HG03097 (cell line): ENCODE measurements at regions not wholly inside any gene's neighbourhood (a gene's known extent, or its start where the extent isn't known, plus 50 kb on each side); places are given as distances from the start of the nearest gene placed in this dataset.
"Not testable (repeated sequence)": the region's sequence is repeated elsewhere in the genome, so short reads cannot be mapped to it uniquely, and the experiment has no call there.

Experiments
- ATAC-seq: cut with Tn5 transposase; IDR thresholded peaks from one replicate; pipeline ENCODE4 v1.9.1; 2021; ENCODE audit not compliant: unreplicated experiment, low FRiP score

- ATAC-seq = no peak
These were observed 135.7 kb upstream of the ATXN7L3B start for GRCh38 chr12:74401966-74402365.

DNA sequence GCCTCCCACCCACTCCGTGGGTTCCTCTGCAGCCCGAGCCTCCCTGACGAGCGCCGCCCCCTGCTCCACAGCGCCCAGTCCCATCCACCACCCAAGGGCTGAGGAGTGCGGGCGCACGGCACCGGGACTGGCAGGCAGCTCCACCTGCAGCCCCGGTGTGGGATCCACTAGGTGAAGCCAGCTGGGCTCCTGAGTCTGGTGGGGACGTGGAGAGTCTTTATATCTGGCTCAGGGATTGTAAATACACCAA is 134.5 kb upstream of the ATXN7L3B start:
- ATAC-seq = not testable (repeated sequence)

DNA sequence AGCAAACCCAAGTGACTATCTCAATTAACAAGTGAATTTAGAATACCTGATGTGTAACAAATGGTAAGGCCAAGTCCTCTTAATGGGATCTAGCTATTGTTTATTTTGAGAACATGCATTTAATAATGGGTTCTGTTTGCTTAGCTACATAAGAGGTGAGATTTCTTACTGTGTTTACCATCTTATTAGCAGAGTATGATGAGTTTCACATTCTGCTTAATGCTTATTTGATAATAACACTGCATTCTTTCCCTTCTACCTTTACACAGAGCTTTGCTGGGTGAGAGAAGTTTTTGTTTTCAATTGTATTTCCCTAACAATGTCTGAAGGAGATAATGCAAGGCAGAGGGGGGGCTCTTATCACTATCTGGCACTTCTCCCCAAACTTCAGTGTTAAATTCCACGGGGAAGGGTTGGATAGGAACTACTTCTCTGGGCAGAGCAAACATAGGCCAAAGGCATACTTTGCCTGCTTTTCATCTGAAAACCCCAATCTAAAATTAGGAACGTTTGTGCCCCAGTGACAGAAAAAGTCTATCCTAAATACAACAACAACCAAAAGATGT is 129.0 kb upstream of the ATXN7L3B start:
- no peak for ATAC-seq

DNA sequence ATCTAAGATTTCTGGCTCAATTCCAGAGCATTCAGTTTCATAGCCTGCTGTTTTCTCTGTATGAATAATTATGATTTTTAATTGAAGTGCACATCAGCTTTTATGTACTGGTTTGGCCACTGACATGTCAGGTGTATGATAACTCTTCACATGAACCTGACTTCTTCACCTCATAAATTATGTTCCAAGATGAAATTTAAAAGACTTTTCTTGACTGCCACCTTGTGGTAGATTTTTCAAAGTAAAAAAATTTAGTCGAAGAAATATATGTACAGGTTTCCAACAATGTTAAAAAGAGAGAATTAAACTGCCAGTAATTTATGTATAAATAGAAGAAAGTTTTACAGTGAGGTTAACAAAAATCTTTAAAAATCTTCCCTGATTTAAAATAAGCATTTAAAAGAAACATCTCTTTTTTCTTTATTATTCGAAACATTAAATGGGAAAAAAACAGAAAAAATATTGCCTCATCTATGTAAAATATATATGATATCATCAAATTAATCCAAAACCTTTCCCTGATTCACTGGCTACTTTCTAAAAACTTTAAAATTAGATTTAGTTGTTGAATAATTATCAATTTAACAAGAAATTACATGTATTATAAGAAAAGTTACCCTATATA is 124.9 kb upstream of the ATXN7L3B start:
- ATAC-seq = no peak

GRCh38 chr12:74415633-74416032 is 122.0 kb upstream of the ATXN7L3B start:
- ATAC-seq = peak; percentile 64

DNA sequence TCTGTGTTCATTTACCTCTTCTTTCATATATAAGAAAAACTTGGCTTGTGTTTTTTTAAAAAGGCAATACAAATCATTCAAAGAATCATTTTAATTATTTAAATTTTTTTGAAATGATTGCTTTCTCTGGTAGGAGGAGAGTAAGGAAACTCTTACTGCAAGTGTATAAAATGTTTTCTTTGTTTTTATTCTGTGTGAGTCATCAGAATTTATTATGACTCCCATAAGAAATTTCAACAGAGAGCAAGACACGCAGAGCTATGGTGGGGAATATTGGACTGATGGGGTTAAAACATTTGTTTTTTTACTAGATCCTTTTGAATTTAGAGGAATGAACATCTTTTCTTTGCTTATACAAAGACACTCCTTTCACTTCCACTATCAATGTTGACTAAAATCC is 119.1 kb upstream of the ATXN7L3B start:
- no peak for ATAC-seq

DNA sequence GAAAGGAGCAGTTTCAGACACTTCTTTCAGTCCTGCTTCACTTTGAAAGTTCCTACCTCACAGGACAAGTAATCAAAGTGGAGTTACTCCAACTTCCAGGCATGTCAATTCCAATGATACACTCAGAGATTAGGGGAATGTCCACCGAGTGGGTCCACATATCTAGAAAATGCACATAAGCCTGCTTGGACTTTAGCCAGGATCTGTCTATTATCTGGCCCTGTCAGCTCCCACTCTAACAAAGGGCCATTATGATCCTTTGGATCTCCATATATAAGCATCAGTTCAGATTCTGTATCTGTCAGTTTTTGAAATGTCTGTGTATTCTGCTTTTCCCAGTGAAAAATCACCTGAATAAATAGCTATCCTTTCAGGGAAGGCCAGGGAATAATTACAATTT is 112.9 kb upstream of the ATXN7L3B start:
- ATAC-seq = no peak

GRCh38 chr12:74426091-74426490 is 111.5 kb upstream of the ATXN7L3B start:
- ATAC-seq = no peak

GRCh38 chr12:74429535-74429934 is 108.1 kb upstream of the ATXN7L3B start:
- ATAC-seq = no peak

GRCh38 chr12:74431801-74432200 is 105.8 kb upstream of the ATXN7L3B start:
- no peak for ATAC-seq

DNA sequence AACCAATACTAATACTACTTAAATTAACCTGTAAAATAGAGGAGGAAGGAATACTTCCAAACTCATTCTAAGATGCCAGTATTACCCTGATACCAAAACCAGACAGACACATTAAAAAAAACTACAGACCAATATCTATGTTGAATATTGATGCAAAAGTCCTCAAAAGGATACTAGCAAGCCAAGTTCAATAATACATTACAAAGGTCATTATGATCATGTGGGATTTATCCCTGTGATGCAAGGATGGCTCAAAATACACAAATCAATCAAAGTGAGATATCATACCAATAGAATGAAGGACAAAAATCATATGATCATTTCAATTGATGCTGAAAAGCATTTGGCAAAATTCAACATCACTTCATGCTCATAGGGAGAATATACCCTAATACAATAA is 97.2 kb upstream of the ATXN7L3B start:
- ATAC-seq = no peak

GRCh38 chr12:74441872-74442271 is 95.8 kb upstream of the ATXN7L3B start:
- no peak for ATAC-seq

DNA sequence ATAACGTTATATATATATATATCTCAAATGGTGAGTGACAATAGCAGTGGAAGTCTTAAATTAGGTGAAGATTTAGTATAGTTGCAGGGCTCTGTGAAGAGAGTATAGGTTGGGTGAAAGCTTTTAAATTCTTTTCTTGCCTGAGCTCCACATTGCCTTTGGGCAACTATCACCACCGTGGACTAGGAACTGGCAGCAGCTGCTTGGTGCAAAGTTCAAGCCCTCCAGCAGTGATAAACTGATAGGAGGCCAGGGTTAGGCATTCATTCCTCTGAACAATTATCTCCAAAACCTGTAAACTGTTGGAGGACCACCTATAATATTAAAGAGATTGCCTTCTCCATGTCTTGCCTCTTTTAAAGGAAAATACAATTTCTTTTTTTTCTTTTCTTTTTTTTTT is 91.2 kb upstream of the ATXN7L3B start:
- no peak for ATAC-seq

GRCh38 chr12:74449872-74450271 is 87.8 kb upstream of the ATXN7L3B start:
- ATAC-seq = no peak

DNA sequence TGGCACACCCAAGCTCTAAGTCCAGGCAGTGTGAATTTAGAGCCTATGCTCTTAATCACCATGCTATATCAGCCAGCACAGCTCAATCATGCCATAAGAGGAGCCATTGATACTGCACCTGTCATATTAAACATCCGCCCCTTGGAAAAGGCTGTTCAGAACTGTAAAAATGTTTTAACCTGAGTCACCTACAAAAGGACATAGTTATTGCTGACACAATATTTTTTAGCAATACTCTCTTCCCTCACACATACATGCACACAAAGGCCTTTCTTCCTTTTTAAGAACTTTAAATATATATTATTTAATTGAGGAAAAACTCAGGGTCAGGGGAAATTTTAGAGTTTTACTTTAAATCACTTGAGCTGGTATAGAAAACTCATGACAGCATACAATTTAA is 83.5 kb upstream of the ATXN7L3B start:
- no peak for ATAC-seq

DNA sequence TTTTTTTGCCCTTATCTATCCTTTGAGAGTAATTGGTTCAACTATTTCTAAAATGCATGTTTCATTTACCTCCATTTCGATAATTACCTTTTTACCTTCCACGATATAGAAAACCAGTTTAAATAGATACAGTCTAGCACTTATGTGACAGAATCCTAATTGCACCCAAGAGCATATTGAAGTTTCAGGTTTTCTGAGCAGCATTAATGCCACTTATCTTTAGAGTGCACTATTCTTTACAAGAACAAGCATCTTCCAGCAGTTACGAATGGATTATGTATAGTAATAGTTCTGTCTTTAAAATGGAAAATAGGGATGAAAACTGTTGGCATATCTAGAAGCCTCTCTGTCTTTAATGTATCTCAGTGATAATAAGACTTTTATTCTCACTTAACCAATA is 82.2 kb upstream of the ATXN7L3B start:
- no peak for ATAC-seq

DNA sequence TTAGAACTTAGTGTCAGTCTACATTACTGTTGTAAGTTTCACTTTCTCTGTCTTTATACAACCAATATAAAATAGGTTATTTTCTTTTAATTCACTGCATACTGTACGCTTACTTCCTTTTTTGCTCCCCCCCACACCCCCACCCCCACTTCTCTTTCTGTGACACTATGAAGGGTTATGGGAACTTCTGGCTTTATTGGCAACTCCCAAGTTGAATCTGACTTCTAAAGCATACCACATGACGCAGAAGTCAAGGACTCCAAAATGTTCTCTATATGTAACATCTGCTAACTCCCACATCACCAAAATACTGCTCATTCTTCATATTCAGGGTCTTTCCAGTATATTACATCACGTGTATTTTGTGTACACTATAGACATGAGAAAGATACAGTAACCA is 81.2 kb upstream of the ATXN7L3B start:
- ATAC-seq = no peak

DNA sequence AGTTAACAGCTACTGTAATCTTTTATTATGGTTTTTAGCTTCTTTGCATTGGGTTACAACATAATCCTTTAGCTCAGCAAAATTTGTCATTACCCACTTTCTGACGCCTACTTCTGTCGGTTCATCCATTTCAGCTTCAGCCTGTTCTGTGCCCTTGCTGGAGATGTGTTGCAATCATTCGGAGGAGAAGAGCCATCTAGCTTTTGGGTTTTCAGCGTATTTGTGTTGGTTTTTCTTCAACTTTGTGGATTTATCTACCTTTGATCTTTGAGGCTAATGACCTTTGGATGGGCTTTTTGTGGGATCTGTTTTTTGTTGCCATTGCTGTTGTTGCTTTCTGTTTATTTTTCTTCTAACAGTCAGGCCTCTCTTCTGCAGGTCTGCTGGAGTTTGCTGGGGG is 69.2 kb upstream of the ATXN7L3B start:
- no peak for ATAC-seq

DNA sequence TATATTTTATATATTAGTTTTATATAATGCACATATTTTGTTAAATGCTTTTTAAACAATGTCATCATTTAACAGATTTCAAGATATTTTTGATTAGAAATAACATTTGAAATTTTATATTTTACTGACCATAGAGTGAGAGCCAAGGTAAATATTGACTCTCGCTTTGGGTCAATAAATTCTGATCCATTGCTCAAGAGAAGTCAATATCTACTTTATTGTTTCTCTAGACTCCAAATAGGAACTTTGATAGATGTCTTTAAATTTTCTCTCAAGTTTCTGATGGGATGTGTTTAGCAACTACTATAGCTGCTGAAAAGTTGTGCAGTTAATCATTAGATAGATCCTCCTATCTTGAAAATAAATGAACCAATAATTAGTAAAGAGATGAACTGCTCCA is 61.4 kb upstream of the ATXN7L3B start:
- ATAC-seq = no peak

DNA sequence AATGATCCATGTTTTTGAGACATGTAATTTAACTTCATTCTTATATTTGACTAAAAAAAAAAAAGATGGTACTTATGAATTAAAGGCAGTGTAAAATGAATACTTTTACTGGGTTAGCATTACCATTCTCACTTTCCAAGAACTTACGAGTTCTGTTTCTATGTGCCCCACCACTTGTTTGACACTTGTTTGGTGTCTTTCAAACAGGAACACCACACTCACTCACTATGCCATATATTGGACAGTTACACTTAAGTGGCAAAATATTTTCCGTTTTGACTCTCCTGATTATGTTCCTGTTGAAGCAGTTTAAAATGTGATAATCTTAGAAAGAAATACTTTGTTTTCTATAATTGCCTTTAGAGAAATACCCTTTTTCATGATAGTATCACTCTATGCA is 56.6 kb upstream of the ATXN7L3B start:
- no peak for ATAC-seq

DNA sequence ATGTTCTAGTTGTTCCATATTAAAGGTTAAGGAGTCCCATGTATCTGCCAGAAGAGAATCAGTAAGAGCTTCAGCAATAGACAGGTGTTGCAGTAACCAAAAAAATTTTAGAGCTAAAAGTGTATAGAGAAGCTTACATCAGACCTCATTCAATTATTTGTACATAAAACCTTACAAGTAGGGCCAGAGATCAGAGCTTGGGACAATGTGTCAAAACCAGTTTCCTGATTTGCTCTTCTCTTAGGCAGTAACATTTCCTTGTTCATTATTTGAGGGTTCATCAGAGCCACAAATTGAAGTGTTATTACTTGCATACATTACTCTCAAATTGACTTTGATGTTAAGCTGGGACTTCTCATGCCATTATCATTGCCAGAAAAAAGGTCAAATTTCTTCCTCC is 55.5 kb upstream of the ATXN7L3B start:
- no peak for ATAC-seq

GRCh38 chr12:74483057-74483456 is 54.6 kb upstream of the ATXN7L3B start:
- no peak for ATAC-seq
